A673 (cell line): ENCODE measurements at regions not wholly inside any gene's neighbourhood (a gene's known extent, or its start where the extent isn't known, plus 50 kb on each side); places are given as distances from the start of the nearest gene placed in this dataset.

Experiments
- CTCF ChIP-seq: fragments of 300-800, 200-600 bp; sonication (generic); conservative IDR thresholded peaks from 2 replicates; pipeline ENCODE4 v1.5.1; 2017; ENCODE audit warnings: low read depth, mild to moderate bottlenecking, antibody characterized with exemption, low read length, moderate library complexity, mixed read lengths
- EZH2 ChIP-seq: fragments of 200-600 bp; sonication (generic); IDR thresholded peaks from 2 replicates; pipeline ENCODE4 v1.6.1; 2017; ENCODE audit warnings: borderline replicate concordance, low read depth, mild to moderate bottlenecking, mixed read lengths, antibody characterized with exemption, low read length; ENCODE audit not compliant: poor library complexity, severe bottlenecking

GRCh38 chr12:124687174-124687902 lies 119.9 kb upstream of the NCOR2 start:
- TF ChIP-seq CTCF (no peak), EZH2 (no peak)
